ENCODE measurements at regions not wholly inside any gene's neighbourhood (a gene's known extent, or its start where the extent isn't known, plus 50 kb on each side); places are given as distances from the start of the nearest gene placed in this dataset.

GRCh38 chr2:144011553-144011952 lies 508.4 kb downstream of the ZEB2 start:
- Histone ChIP-seq H3K27ac (no peak overlapping the region), H3K4me3 (no peak overlapping the region), H3K36me3 (replicated peaks in 1 of 2; ENCODE audit: insufficient read depth in 1 of 2, low read depth in 2 of 2) (no peaks in the 10 kb centered on the region), H3K9me3 (no peaks in the 10 kb centered on the region), H3K4me1 (no peaks in the 10 kb centered on the region), H3K27me3 (no peaks in the 10 kb centered on the region)
- TF ChIP-seq CTCF (IDR thresholded peaks at IDR 0.05), result no peak
- TF ChIP-seq POLR2A (IDR thresholded peaks at IDR 0.05), result no peak
- WGBS, 2 donors, result 40 to 51% methylated on average over 2 of the region's 2 CpGs
- no peak for DNase-seq
- intact Hi-C loops (cut with DNase I), result no loop called here
- ATAC-seq, result no peak

- no peak for ATAC-seq
- no peak overlapping the region for H3K4me3 ChIP-seq
- no peak for TF ChIP-seq CTCF (IDR thresholded peaks at IDR 0.05)
- no peak for TF ChIP-seq POLR2A (IDR thresholded peaks at IDR 0.05)
- no peak for DNase-seq
- H3K4me1 ChIP-seq, result no peaks in the 10 kb centered on the region
- no peaks in the 10 kb centered on the region for H3K27me3 ChIP-seq
- no peaks in the 10 kb centered on the region for H3K9me3 ChIP-seq
- H3K36me3 ChIP-seq (replicated peaks in 1 of 2; ENCODE audit: insufficient read depth in 1 of 2, low read depth in 2 of 2), result no peaks in the 10 kb centered on the region
- no peak overlapping the region for H3K27ac ChIP-seq
- intact Hi-C loops (cut with DNase I), result no loop called here
These were observed 508.8 kb downstream of the ZEB2 start for GRCh38 chr2:144011098-144011497.

- H3K4me1 ChIP-seq, result no peaks in the 10 kb centered on the region
- DNase-seq (no peak), ATAC-seq (no peak)
- no peak overlapping the region for H3K27ac ChIP-seq
- H3K36me3 ChIP-seq (replicated peaks in 1 of 2; ENCODE audit: insufficient read depth in 1 of 2, low read depth in 2 of 2), result no peaks in the 10 kb centered on the region
- intact Hi-C loops (cut with DNase I), result no loop called here
- H3K27me3 ChIP-seq, result no peaks in the 10 kb centered on the region
- no peaks in the 10 kb centered on the region for H3K9me3 ChIP-seq
- 97 to 100% methylated on average over 1 of the region's 1 CpG for WGBS, 2 donors
- TF ChIP-seq POLR2A (IDR thresholded peaks at IDR 0.05) (no peak), CTCF (IDR thresholded peaks at IDR 0.05) (no peak)
- H3K4me3 ChIP-seq, result no peak overlapping the region
These were observed 509.7 kb downstream of the ZEB2 start for GRCh38 chr2:144010096-144010836.

- Histone ChIP-seq H3K36me3 (replicated peaks in 1 of 2; ENCODE audit: insufficient read depth in 1 of 2, low read depth in 2 of 2) (no peaks in the 10 kb centered on the region), H3K27me3 (no peaks in the 10 kb centered on the region), H3K4me3 (no peak overlapping the region), H3K4me1 (no peaks in the 10 kb centered on the region), H3K27ac (no peak overlapping the region), H3K9me3 (no peaks in the 10 kb centered on the region)
- no peak for ATAC-seq
- no peak for DNase-seq
- 90% methylated on average over 7 of the region's 7 CpGs for WGBS, 2 donors
- no peak for TF ChIP-seq POLR2A (IDR thresholded peaks at IDR 0.05)
- no peak for TF ChIP-seq CTCF (IDR thresholded peaks at IDR 0.05)
- intact Hi-C loops (cut with DNase I), result no loop called here
These were observed 513.8 kb downstream of the ZEB2 start for GRCh38 chr2:144006139-144006538.

GRCh38 chr2:144004742-144005141 lies 515.2 kb downstream of the ZEB2 start:
- no peak overlapping the region for H3K27ac ChIP-seq
- no peak overlapping the region for H3K4me3 ChIP-seq
- ATAC-seq (no peak), DNase-seq (no peak)
- H3K9me3 ChIP-seq, result no peaks in the 10 kb centered on the region
- no peaks in the 10 kb centered on the region for H3K36me3 ChIP-seq (replicated peaks in 1 of 2; ENCODE audit: insufficient read depth in 1 of 2, low read depth in 2 of 2)
- H3K27me3 ChIP-seq, result no peaks in the 10 kb centered on the region
- TF ChIP-seq CTCF (IDR thresholded peaks at IDR 0.05), result no peak
- no peak for TF ChIP-seq POLR2A (IDR thresholded peaks at IDR 0.05)
- H3K4me1 ChIP-seq, result no peaks in the 10 kb centered on the region
- intact Hi-C loops (cut with DNase I), result no loop called here
- WGBS, 2 donors, result 92 to 93% methylated on average over 9 of the region's 9 CpGs
